Skeletal muscle satellite cell (primary cell): ENCODE measurements at regions not wholly inside any gene's neighbourhood (a gene's known extent, or its start where the extent isn't known, plus 50 kb on each side); places are given as distances from the start of the nearest gene placed in this dataset.
"Not testable (repeated sequence)": the region's sequence is repeated elsewhere in the genome, so short reads cannot be mapped to it uniquely, and the experiment has no call there.

Experiments used
- H3K27me3 ChIP-seq: 2 replicates; pipeline ENCODE4 v1.7.0; 2013; ENCODE audit warnings: low read length; ENCODE audit not compliant: control insufficient read depth, insufficient read depth
- H3K36me3 ChIP-seq: 2 replicates; pipeline ENCODE4 v1.7.0; 2013; ENCODE audit warnings: mild to moderate bottlenecking, control low read depth, low read length; ENCODE audit not compliant: insufficient read depth
- H3K4me1 ChIP-seq: 2 replicates; pipeline ENCODE4 v1.7.0; 2013; ENCODE audit warnings: low read length; ENCODE audit not compliant: control insufficient read depth, insufficient read depth
- H3K4me2 ChIP-seq: 2 replicates; pipeline ENCODE4 v1.7.0; 2013; ENCODE audit warnings: mild to moderate bottlenecking, low read length
- H3K4me3 ChIP-seq: 2 replicates; pipeline ENCODE4 v1.7.0; 2013; ENCODE audit warnings: low read length
- H3K9ac ChIP-seq: 2 replicates; pipeline ENCODE4 v1.7.0; 2013; ENCODE audit warnings: mild to moderate bottlenecking, low read depth, low read length, moderate library complexity
- H3K9me3 ChIP-seq: replicated peaks from 2 replicates; pipeline ENCODE4 v1.7.0; 2013; ENCODE audit warnings: mild to moderate bottlenecking, control low read depth, low read length

DNA sequence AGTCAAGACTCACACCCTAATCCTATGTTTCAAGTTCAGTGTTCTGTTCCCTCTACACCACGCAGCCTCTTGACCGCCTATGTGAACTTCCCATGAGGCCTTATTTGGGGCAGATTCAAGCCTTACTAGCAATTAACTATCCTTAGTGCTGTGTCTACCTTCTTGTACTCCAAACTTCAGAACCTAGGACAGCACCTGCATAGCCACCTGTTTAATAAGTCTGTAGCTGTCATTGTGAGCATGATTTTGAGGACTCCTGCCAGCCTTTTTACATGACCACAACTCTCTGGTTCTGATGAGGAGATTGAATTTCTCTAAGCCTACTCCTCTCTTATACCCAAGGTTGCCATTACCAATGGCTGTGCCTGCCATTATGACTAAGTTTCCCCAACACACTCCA lies 50.8 kb upstream of the PCSK1 start:
- Histone ChIP-seq H3K4me2 (no peak overlapping the region), H3K9ac (no peak overlapping the region), H3K4me3 (no peak overlapping the region), H3K9me3 (no peaks in the 10 kb centered on the region), H3K4me1 (peaks cover 5% of the 10 kb centered on the region), H3K27me3 (no peaks in the 10 kb centered on the region), H3K36me3 (no peaks in the 10 kb centered on the region)

DNA sequence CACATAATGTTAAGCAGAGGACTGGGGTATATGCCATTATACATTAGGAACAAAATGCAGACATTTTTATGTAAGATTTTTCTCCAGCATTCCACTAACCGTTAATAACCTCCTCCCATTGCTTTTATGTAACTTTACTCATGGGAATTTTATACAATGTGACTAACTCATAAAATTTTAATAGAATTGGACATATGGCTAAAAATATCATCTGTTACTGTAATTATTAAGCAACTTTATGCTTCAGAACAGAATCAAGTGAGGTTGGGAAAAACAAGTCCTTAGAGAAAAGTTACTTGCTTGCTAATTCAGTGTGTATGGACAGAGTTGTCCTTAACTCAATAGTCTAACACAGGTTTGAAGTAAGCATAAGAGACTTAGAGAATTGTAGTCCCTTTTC lies 54.8 kb upstream of the PCSK1 start:
- no peaks in the 10 kb centered on the region for H3K36me3 ChIP-seq
- no peaks in the 10 kb centered on the region for H3K27me3 ChIP-seq
- H3K9me3 ChIP-seq, result no peaks in the 10 kb centered on the region
- H3K4me3 ChIP-seq, result no peak overlapping the region
- H3K4me2 ChIP-seq, result no peak overlapping the region
- H3K9ac ChIP-seq, result no peak overlapping the region
- H3K4me1 ChIP-seq, result peaks cover 5% of the 10 kb centered on the region

DNA sequence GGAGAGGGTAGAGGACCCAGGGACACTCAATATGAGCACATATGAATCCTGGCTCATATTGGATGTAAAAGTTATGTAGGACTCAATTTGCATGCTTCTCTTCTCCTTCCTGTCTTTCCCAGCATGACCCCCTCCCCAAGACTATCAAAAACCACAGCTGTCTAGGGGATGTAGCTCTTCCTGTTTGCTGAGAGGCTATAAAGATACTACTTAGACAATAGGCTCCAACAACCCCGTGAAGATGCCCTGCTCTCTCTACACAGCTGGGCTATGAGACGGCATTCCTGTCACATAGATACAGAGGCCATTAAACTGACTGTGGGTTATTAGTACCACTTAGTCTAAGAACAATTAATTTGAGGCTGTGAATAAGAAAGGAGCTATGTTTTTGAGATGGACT lies 56.5 kb upstream of the PCSK1 start:
- peaks cover 5% of the 10 kb centered on the region for H3K4me1 ChIP-seq
- no peaks in the 10 kb centered on the region for H3K9me3 ChIP-seq
- H3K4me2 ChIP-seq, result no peak overlapping the region
- H3K36me3 ChIP-seq, result no peaks in the 10 kb centered on the region
- H3K9ac ChIP-seq, result no peak overlapping the region
- no peaks in the 10 kb centered on the region for H3K27me3 ChIP-seq
- H3K4me3 ChIP-seq, result no peak overlapping the region

DNA sequence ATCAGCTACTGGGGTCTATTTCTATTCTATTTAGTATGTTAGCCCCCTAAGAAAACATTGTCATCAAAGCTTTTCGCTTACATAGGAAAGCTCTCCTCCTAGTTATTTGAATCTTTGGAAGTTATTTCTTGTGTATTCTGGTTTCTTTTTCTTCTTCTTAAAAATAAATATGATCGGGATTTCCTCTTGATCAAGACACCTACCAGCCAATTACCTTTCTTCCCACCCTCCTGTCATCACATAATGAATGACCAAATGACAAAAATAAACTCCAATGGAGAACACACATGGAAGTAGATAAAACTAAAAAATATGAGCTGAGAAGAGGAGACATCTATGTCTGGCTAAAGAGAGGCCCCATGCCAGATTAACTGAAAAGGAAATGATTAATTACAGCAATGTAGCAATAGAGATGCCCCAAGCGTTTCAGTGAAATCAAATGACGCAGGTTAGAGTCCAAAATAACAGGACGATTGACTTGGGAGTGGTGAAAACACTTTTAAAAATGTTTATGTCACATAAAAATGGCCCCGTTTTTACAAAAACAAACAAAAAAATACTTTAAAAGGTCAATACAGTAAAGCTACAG lies 59.5 kb upstream of the PCSK1 start:
- no peak overlapping the region for H3K4me3 ChIP-seq
- peaks cover 5% of the 10 kb centered on the region for H3K4me1 ChIP-seq
- no peaks in the 10 kb centered on the region for H3K9me3 ChIP-seq
- H3K36me3 ChIP-seq, result no peaks in the 10 kb centered on the region
- H3K9ac ChIP-seq, result no peak overlapping the region
- no peak overlapping the region for H3K4me2 ChIP-seq
- no peaks in the 10 kb centered on the region for H3K27me3 ChIP-seq

DNA sequence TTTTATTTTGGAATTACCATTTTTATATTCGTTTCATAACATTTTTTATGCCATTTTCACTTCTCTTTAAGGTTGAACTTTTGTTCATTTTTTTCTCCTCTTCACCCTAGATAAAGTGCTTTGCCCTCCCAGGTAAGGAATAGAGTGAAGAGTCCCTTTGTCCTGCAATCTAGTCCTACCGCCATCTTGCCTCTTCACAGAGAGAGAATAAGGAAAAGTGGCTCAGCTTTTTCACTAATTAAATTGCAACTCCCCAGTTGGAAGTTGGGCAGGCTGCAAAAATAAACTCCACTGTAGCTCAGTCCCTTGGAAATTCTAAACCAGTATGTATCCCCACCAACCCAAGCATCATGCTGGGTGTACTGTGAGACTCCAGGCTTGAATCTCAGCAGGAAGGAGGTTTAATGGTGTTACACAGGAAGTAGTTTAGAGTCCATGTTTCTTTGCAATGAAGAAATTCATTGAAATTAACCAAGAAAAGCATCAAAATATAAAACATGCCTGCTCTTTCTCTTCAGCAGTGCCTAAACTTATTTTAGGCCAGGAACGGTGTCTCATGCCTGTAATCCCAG lies 60.3 kb upstream of the PCSK1 start:
- Histone ChIP-seq H3K27me3 (no peaks in the 10 kb centered on the region), H3K4me3 (no peak overlapping the region), H3K9ac (no peak overlapping the region), H3K36me3 (no peaks in the 10 kb centered on the region), H3K4me2 (no peak overlapping the region), H3K9me3 (no peaks in the 10 kb centered on the region), H3K4me1 (peaks cover 1% of the 10 kb centered on the region)

DNA sequence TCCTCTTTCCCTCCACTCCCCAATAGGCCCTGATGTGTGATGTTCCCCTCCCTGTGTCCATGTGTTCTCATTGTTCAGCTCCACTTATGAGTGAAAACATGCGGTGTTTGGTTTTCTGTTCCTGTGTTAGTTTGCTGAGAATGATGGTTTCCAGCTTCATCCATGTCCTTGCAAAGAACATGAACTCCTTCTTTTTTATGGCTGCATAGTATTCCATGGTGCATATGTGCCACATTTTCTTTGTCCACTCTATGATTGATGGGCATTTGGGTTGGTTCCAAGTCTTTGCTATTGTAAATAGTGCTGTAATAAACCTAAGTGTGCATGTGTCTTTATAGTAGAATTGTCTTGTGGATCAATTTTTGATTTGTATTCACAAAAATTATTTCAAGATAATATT lies 62.4 kb upstream of the PCSK1 start:
- H3K4me2 ChIP-seq, H3K9ac ChIP-seq, H3K4me3 ChIP-seq, H3K4me1 ChIP-seq, H3K36me3 ChIP-seq, H3K9me3 ChIP-seq, H3K27me3 ChIP-seq: not testable (repeated sequence)

DNA sequence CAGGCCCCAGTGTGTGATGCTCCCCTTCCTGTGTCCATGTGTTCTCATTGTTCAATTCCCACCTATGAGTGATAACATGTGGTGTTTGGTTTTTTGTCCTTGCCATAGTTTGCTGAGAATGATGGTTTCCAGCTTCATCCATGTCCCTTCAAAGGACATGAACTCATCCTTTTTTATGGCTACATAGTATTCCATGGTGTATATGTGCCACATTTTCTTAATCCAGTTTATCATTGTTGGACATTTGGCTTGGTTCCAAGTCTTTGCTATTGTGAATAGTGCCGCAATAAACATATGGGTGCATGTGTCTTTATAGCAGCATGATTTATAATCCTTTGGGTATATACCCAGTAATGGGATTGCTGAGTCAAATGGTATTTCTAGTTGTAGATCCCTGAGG lies 64.0 kb upstream of the PCSK1 start:
- H3K4me2 ChIP-seq, H3K27me3 ChIP-seq, H3K9ac ChIP-seq, H3K4me3 ChIP-seq, H3K36me3 ChIP-seq, H3K4me1 ChIP-seq, H3K9me3 ChIP-seq: not testable (repeated sequence)

DNA sequence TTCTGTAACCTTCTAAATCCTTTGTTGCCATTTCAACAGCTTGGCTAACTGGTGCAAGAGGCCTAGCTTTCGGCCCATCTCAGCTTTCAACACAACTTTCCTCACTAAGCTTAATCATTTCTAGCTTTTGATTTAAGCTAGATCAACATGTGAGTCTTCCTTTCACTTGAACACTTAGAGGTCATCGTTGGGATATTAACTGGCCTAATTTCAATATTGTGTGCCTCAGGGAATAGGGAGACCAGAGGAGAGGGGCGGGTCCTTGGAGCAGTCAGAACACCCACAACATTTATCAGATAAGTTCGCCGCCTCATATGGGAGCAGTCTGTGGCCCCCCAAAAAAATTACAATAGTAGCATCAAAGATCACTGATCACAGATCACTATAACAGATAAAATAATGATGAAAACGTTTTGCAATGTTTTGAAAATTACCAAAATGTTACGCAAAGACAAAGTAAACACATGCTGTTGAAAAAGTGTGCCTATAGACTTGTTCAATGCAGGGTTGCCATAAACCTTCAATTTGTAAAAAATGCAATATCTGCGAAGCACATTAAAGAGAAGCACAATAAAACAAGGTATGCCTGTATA lies 66.8 kb upstream of the PCSK1 start:
- H3K4me2 ChIP-seq, result no peak overlapping the region
- H3K9ac ChIP-seq, result no peak overlapping the region
- H3K9me3 ChIP-seq, result no peaks in the 10 kb centered on the region
- no peaks in the 10 kb centered on the region for H3K27me3 ChIP-seq
- H3K36me3 ChIP-seq, result no peaks in the 10 kb centered on the region
- H3K4me1 ChIP-seq, result no peaks in the 10 kb centered on the region
- H3K4me3 ChIP-seq, result no peak overlapping the region

DNA sequence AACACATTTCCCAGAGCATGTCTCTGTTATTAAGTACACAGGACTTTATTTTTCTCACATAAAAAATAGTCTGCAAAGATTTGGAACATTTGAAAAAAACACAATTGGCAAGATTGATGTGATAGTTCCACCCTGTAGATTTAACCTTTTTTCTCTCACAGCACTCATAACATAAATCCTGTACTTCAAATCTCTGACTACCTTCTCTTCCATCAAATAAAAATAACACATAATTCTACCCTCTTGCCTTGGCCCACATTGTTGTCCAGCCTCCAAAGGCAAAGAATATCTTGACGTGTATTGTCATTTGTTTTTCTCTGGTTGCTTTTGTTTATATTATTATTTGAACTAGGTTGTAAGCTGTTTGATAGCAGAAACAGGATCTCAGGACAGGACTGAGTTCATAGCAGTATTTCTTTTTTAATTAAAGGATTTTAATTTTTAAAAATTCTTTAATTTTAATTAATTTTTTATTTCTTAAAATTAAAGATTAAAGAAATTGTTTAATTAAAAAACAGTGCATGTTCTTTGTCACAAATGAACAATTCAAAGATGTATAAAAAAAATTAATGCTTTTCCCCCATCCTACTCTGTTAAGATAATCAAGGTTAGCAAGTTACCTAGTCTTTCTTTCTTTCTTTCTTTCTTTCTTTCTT lies 69.1 kb upstream of the PCSK1 start:
- no peaks in the 10 kb centered on the region for H3K4me1 ChIP-seq
- no peaks in the 10 kb centered on the region for H3K36me3 ChIP-seq
- no peak overlapping the region for H3K4me3 ChIP-seq
- no peaks in the 10 kb centered on the region for H3K9me3 ChIP-seq
- no peak overlapping the region for H3K4me2 ChIP-seq
- no peaks in the 10 kb centered on the region for H3K27me3 ChIP-seq
- no peak overlapping the region for H3K9ac ChIP-seq

DNA sequence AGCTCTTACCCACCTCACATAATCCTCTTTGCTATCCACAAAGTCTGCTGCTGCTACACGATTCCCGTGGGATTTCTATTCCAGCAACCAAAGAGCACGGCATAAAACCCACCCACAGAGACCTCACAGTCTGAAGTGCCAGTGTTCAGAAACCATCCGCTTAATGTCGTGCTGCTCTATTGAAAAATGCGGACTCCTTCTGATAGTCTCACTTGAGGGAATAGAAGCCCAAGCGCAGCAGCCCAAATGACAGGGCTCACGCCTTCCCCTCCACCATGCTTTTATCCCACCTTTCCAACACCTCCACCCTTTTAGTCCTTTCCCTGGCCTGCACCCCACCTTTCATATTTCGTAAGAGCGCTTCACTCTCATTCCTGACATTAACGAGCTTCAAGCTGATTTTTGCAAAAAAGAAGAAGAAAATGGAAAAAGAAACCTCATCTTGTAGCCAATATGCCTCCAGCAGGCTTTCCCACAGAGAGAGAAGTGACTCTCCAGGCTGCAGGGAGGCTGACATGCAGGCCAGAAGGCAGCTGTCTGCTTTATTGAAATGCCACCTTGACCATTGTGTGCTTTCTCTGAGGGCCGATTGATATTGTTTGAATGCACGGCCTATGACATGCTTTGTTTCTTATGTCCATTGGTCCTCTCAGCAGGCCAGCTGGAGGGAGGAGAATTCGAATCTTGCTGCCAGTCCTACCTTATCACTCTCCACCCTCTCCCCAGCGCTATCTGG lies 70.6 kb upstream of the PCSK1 start:
- Histone ChIP-seq H3K4me2 (no peak overlapping the region), H3K4me1 (no peaks in the 10 kb centered on the region), H3K36me3 (no peaks in the 10 kb centered on the region), H3K4me3 (no peak overlapping the region), H3K9me3 (no peaks in the 10 kb centered on the region), H3K9ac (no peak overlapping the region), H3K27me3 (no peaks in the 10 kb centered on the region)

DNA sequence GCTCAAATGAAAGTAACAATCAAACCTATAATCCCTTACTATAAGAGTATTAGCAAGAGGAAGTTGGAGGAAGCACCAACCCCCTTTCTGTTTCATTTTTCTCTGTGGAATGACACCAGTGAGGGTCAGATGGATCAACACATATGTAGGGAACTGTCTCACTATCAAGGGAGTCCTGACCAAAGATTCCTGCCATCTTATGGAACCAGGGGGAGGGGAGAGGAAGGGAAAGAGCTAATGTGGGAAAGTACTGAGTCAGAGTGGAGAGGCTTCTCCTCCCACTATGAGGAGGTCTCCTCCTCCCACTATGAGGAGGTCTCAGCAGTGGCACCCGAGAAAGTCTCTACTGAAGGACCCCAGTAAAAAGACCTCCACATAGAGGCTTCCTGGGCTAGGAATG lies 73.3 kb upstream of the PCSK1 start:
- Histone ChIP-seq H3K36me3 (no peaks in the 10 kb centered on the region), H3K9ac (no peak overlapping the region), H3K27me3 (no peaks in the 10 kb centered on the region), H3K4me1 (peaks cover 16% of the 10 kb centered on the region), H3K4me3 (no peak overlapping the region), H3K9me3 (no peaks in the 10 kb centered on the region), H3K4me2 (no peak overlapping the region)
